GM12878 (cell line): ENCODE measurements at regions not wholly inside any gene's neighbourhood (a gene's known extent, or its start where the extent isn't known, plus 50 kb on each side); places are given as distances from the start of the nearest gene placed in this dataset.

Source experiments
- ATAC-seq: fragments of 200-7000 bp; cut with Tn5 transposase; 3 replicates; pipeline ENCODE4 v1.9.1; 2020; ENCODE audit warnings: mild to moderate bottlenecking, moderate library complexity
- BruUV-seq: library from RNA; stranded (reverse); fragments of 400-500 nt; replicated peaks from 2 replicates; lab custom pipeline; 2021; lab: Mats Ljungman, UMichigan
- CTCF ChIA-PET: fragments of 300-600 bp; sonication (Branson Sonifier 250); formaldehyde crosslinking; extraction: SDS; loops from one replicate; lab custom pipeline; 2021; ENCODE audit warnings: inconsistent platforms; lab: Yijun Ruan, JAX
- POLR2A ChIA-PET: fragments of 350-600 bp; formaldehyde crosslinking; extraction: SDS; loops from one replicate; lab custom pipeline; 2021; ENCODE audit warnings: inconsistent platforms; lab: Charles Lee
- RAD21 ChIA-PET: fragments of 300-600 bp; sonication (Branson Sonifier 250); formaldehyde crosslinking; loops from one replicate; lab custom pipeline; 2023; ENCODE audit warnings: antibody characterized with exemption; ENCODE audit not compliant: unreplicated experiment; lab: Charles Lee
- SMC1A ChIA-PET: fragments of 300-600 bp; sonication (Branson Sonifier 250); formaldehyde crosslinking; loops from one replicate; lab custom pipeline; 2023; ENCODE audit not compliant: unreplicated experiment, uncharacterized antibody; lab: Charles Lee
- DNase-seq: peaks from one replicate; pipeline ENCODE4 v3.0.0-alpha.2; 2011; ENCODE audit warnings: low read depth, low spot score
- FAIRE-seq: peaks from 3 replicates; lab custom pipeline; 2011; peaks lifted over from hg19 to GRCh38; lab: Jason Lieb, UNC
- H2AFZ ChIP-seq: 2 replicates; pipeline ENCODE4 v1.6.0; 2011; ENCODE audit warnings: low read depth, low read length, control low read depth; ENCODE audit not compliant: control insufficient read depth
- H3K27ac ChIP-seq: 2 replicates; pipeline ENCODE4 v1.5.1; 2011; ENCODE audit warnings: control low read depth; ENCODE audit not compliant: control insufficient read depth, insufficient read depth
- H3K27me3 ChIP-seq, 2 experiments: replicated peaks in 1 of 2; 2 replicates each; pipeline versions ENCODE4 v1.6.0 to v1.6.1; 2011; ENCODE audit warnings: low read length in 1 of 2; ENCODE audit not compliant: control insufficient read depth in 2 of 2, insufficient read depth in 2 of 2
- H3K36me3 ChIP-seq, 2 experiments: 2 replicates each; pipeline ENCODE4 v1.5.1; 2011; ENCODE audit warnings: low read length in 1 of 2; ENCODE audit not compliant: control insufficient read depth in 2 of 2, insufficient read depth in 2 of 2
- H3K4me1 ChIP-seq: 2 replicates; pipeline ENCODE4 v1.6.1; 2011; ENCODE audit warnings: mild to moderate bottlenecking, low read length, moderate library complexity, mixed read lengths; ENCODE audit not compliant: control insufficient read depth, insufficient read depth
- H3K4me2 ChIP-seq: 2 replicates; pipeline ENCODE4 v1.6.0; 2011; ENCODE audit warnings: control low read depth; ENCODE audit not compliant: control insufficient read depth, insufficient read depth
- H3K4me3 ChIP-seq: fragments of 200-600 bp; sonication (generic); 2 replicates; pipeline ENCODE4 v1.5.1; 2016
- H3K79me2 ChIP-seq: 2 replicates; pipeline ENCODE4 v1.6.0; 2011; ENCODE audit warnings: low read length; ENCODE audit not compliant: control insufficient read depth, insufficient read depth
- H3K9ac ChIP-seq: 2 replicates; pipeline ENCODE4 v1.8.0; 2011; ENCODE audit warnings: low read length, control low read depth, mixed read lengths; ENCODE audit not compliant: control insufficient read depth, insufficient read depth
- H3K9me3 ChIP-seq: replicated peaks from 3 replicates; pipeline ENCODE4 v1.5.1; 2011; ENCODE audit warnings: mild to moderate bottlenecking, low read length; ENCODE audit not compliant: control insufficient read depth, insufficient read depth
- H4K20me1 ChIP-seq: 2 replicates; pipeline ENCODE4 v1.6.0; 2011; ENCODE audit not compliant: control insufficient read depth, insufficient read depth
- FOS ChIP-seq: IDR thresholded peaks from 3 replicates; pipeline ENCODE4 v1.6.1; 2011; ENCODE audit warnings: borderline replicate concordance; ENCODE audit not compliant: insufficient read length; ENCODE audit errors: extremely low read depth
- KDM1A ChIP-seq: fragments of 200-600 bp; sonication (generic); IDR thresholded peaks from 2 replicates; pipeline ENCODE4 v1.6.1; 2016; ENCODE audit warnings: borderline replicate concordance
- NFYB ChIP-seq: IDR thresholded peaks from 2 replicates; pipeline ENCODE4 v1.6.1; 2011; ENCODE audit warnings: low read depth, mild to moderate bottlenecking, low read length, improper control_type of control experiment, moderate library complexity; ENCODE audit not compliant: insufficient read depth
- PML ChIP-seq: IDR thresholded peaks from 2 replicates; pipeline ENCODE4 v1.6.1; 2012; ENCODE audit warnings: low read length, inconsistent platforms
- RCOR1 ChIP-seq: conservative IDR thresholded peaks from 2 replicates; pipeline ENCODE4 v1.6.1; 2012; ENCODE audit warnings: low read depth, low read length, improper control_type of control experiment
- TAF1 ChIP-seq: IDR thresholded peaks from 2 replicates; pipeline ENCODE4 v1.6.1; 2011; ENCODE audit warnings: mild to moderate bottlenecking, low read depth, low read length, borderline replicate concordance
- ZBED1 ChIP-seq: IDR thresholded peaks from 2 replicates; pipeline ENCODE4 v1.6.1; 2016; ENCODE audit warnings: borderline replicate concordance
- ZSCAN29 ChIP-seq: fragments of 450-650 bp; IDR thresholded peaks from 2 replicates; pipeline ENCODE4 v1.6.1; 2017; ENCODE audit warnings: mild to moderate bottlenecking, moderate library complexity
- WGBS: methylation state at CpG from one replicate; pipeline ENCODE4 v1.1.6; 2016; ENCODE audit warnings: low lambda C conversion rate; ENCODE audit not compliant: insufficient replicate concordance, insufficient coverage; ENCODE audit errors: missing lambda C conversion rate; 5-methylcytosine and 5-hydroxymethylcytosine counted together
- in situ Hi-C: fragments of 300-500 bp; cut with MboI; formaldehyde crosslinking; loops from 9 replicates; pipeline ENCODE4 v1.14.3; 2018; ENCODE audit warnings: mixed read lengths
- intact Hi-C: fragments of 100-400 bp; cut with micrococcal nuclease; formaldehyde crosslinking; loops from one replicate; pipeline ENCODE4 v1.14.2; 2022; ENCODE audit not compliant: unreplicated experiment
- TF ChIP-seq, protein P1 (sequence below): fragments of 450-650 bp; IDR thresholded peaks from 2 replicates; pipeline ENCODE4 v1.6.1; 2016; ENCODE audit warnings: mild to moderate bottlenecking, moderate library complexity, borderline replicate concordance
- TF ChIP-seq, protein P2 (sequence below): fragments of 450-650 bp; IDR thresholded peaks from 2 replicates; pipeline ENCODE4 v1.6.1; 2016; ENCODE audit warnings: mild to moderate bottlenecking

DNA sequence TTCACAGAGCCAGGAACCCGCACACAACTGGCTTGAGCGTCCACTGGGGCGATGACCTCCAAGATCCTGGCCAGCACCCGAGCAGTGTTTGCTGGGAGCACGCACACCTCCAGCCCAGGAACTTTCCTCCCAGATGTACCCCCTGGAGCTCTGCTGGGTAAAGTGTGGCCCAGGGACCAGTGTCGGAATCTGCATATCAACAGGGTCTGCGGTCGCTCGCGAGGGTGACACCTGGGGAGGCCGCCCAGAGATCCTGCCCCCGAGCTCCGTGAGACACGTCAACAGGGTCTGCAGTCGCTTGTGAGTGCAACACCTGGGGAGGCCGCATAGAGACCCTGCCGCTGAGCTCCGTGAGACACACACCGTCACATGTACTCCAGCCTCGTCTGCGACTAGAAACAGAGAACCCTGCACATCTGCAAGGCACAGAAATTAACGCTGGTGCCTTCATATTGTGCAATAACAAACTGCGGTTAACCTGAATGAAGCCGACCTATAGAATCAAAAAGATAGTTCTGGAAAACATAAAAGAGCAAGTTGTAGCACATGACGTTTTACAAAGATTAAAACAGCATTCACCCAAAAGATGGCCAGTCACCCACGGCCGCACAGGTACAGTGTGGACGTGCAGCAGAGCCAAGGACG is 172.4 kb downstream of the BRD1 start (continued):
- TF ChIP-seq, protein P1, sequence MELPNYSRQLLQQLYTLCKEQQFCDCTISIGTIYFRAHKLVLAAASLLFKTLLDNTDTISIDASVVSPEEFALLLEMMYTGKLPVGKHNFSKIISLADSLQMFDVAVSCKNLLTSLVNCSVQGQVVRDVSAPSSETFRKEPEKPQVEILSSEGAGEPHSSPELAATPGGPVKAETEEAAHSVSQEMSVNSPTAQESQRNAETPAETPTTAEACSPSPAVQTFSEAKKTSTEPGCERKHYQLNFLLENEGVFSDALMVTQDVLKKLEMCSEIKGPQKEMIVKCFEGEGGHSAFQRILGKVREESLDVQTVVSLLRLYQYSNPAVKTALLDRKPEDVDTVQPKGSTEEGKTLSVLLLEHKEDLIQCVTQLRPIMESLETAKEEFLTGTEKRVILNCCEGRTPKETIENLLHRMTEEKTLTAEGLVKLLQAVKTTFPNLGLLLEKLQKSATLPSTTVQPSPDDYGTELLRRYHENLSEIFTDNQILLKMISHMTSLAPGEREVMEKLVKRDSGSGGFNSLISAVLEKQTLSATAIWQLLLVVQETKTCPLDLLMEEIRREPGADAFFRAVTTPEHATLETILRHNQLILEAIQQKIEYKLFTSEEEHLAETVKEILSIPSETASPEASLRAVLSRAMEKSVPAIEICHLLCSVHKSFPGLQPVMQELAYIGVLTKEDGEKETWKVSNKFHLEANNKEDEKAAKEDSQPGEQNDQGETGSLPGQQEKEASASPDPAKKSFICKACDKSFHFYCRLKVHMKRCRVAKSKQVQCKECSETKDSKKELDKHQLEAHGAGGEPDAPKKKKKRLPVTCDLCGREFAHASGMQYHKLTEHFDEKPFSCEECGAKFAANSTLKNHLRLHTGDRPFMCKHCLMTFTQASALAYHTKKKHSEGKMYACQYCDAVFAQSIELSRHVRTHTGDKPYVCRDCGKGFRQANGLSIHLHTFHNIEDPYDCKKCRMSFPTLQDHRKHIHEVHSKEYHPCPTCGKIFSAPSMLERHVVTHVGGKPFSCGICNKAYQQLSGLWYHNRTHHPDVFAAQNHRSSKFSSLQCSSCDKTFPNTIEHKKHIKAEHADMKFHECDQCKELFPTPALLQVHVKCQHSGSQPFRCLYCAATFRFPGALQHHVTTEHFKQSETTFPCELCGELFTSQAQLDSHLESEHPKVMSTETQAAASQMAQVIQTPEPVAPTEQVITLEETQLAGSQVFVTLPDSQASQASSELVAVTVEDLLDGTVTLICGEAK = no peak
- TF ChIP-seq KDM1A = no peak
- TF ChIP-seq, protein P2, sequence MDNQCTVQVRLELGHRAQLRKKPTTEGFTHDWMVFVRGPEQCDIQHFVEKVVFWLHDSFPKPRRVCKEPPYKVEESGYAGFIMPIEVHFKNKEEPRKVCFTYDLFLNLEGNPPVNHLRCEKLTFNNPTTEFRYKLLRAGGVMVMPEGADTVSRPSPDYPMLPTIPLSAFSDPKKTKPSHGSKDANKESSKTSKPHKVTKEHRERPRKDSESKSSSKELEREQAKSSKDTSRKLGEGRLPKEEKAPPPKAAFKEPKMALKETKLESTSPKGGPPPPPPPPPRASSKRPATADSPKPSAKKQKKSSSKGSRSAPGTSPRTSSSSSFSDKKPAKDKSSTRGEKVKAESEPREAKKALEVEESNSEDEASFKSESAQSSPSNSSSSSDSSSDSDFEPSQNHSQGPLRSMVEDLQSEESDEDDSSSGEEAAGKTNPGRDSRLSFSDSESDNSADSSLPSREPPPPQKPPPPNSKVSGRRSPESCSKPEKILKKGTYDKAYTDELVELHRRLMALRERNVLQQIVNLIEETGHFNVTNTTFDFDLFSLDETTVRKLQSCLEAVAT = no peak

DNA sequence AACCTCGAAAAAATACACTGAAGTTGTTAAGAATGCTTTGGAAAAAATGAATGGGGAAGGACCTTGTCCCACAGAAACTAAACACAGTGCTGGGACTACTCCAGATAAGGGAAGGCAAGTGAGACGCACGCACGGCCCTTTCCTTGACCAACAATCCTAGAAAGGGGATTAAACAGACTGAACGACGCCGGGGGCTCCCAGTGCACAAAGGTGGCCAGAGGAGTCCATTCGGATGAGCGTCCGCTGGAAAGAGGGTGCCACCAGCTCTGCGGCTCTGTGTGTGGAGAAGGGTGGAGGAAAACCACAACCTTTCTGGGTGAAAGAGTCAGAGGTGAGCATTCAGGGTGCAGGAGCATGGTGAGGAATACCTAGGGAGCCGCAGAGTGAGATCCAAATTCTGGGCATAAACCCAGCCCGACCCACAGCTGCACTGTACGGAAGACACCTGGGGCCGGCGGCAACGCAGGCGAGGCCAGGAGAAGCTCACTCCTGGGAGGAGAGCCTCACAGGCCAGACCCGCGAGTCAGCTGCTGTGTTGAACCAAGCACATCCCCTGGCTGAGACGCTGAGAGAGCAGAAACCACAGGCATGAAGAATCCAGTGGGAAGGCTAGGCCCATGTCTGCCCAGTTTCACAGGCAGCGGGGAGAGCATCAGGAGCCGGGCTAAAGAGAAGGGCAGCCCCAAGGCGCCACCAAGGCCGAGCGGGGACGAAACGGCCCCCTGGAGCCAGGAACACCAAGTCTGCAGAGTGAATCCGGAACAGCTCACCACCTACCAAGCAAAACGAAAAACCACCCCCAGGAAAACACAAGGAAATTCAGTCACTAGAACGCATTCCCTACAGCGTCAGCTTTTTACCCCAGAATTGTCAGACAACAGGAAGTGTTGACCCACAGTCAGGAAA is 177.1 kb downstream of the BRD1 start:
- Histone ChIP-seq H4K20me1 (no peaks in the 10 kb centered on the region), H3K9ac (no peak overlapping the region), H3K9me3 (no peaks in the 10 kb centered on the region; the same call in 2 of the 3 replicates), H3K4me1 (no peaks in the 10 kb centered on the region), H3K36me3 (peaks cover 0 to 4% of the 10 kb centered on the region in 2 experiments; a peak in 3 of 4 replicates), H3K4me2 (no peak overlapping the region), H2AFZ (no peak overlapping the region), H3K27me3 (no peaks in the 10 kb centered on the region), H3K4me3 (no peak overlapping the region), H3K79me2 (peaks cover 17% of the 10 kb centered on the region), H3K27ac (no peak overlapping the region)
- WGBS = 92% methylated on average over 32 of the region's 32 CpGs
- ATAC-seq = no peak
- no peak for FAIRE-seq
- no peak for DNase-seq
- intact Hi-C loops (no loop called here), in situ Hi-C loops (no loop called here)
- BruUV-seq = no TSS peak
- ChIA-PET CTCF (no interaction called here), SMC1A (no interaction called here), RAD21 (no interaction called here), POLR2A (no interaction called here)
- TF ChIP-seq KDM1A (no peak), ZBED1 (no peak), RCOR1 (no peak), ZSCAN29 (no peak), NFYB (no peak), PML (no peak), TAF1 (no peak), FOS (no peak)
- TF ChIP-seq, protein P1 = no peak
